HUES6 (cell line): ENCODE measurements at regions not wholly inside any gene's neighbourhood (a gene's known extent, or its start where the extent isn't known, plus 50 kb on each side); places are given as distances from the start of the nearest gene placed in this dataset.

ENCODE experiments used
- H3K27ac ChIP-seq: 2 replicates; pipeline ENCODE4 v1.7.0; 2013; ENCODE audit warnings: low read depth, mild to moderate bottlenecking, low read length, inconsistent platforms
- H3K27me3 ChIP-seq: 2 replicates; pipeline ENCODE4 v1.6.1; 2013; ENCODE audit warnings: low read length; ENCODE audit not compliant: control insufficient read depth, insufficient read depth
- H3K36me3 ChIP-seq: 2 replicates; pipeline ENCODE4 v1.6.1; 2013; ENCODE audit warnings: low read length; ENCODE audit not compliant: control insufficient read depth, insufficient read depth
- H3K4me1 ChIP-seq: 2 replicates; pipeline ENCODE4 v1.6.1; 2013; ENCODE audit warnings: low read length; ENCODE audit not compliant: control insufficient read depth, insufficient read depth
- H3K4me3 ChIP-seq: 2 replicates; pipeline ENCODE4 v1.5.1; 2013; ENCODE audit warnings: low read depth, low read length
- H3K9ac ChIP-seq: one replicate; pipeline ENCODE4 v1.6.1; 2013; ENCODE audit warnings: mild to moderate bottlenecking, low read length
- H3K9me3 ChIP-seq: 2 replicates; pipeline ENCODE4 v1.6.1; 2013; ENCODE audit warnings: low read depth, low read length; ENCODE audit not compliant: control insufficient read depth, insufficient read depth

GRCh38 chr12:115450710-115451109 lies 766.7 kb upstream of the TBX3 start:
- H3K4me1 ChIP-seq: peaks cover 48% of the 10 kb centered on the region
- H3K9ac ChIP-seq: no peak overlapping the region
- no peak overlapping the region for H3K4me3 ChIP-seq

DNA sequence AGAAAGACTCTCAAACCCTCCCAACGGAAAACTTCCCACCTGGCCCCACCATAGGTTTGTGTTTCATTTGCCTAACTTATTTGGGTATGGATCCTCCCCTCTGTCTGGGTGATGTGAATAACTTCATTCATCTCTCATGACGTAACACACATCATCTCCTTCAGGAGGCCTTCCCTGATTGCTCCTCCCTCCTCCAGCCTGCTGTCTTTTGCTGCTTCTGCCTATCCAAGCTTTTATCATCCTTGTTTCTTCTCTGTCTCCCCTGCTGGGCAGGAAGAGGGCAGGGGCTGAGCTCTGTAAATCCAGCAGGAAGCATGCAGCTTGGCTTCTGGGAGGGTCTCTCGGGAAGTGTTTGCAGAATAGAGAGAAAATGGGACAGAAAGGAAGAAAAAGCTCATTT lies 766.0 kb upstream of the TBX3 start:
- no peak overlapping the region for H3K9ac ChIP-seq
- H3K9me3 ChIP-seq: no peaks in the 10 kb centered on the region
- H3K36me3 ChIP-seq: no peaks in the 10 kb centered on the region
- H3K4me1 ChIP-seq: peaks cover 45% of the 10 kb centered on the region
- H3K27ac ChIP-seq: no peak overlapping the region
- peaks cover 18% of the 10 kb centered on the region for H3K27me3 ChIP-seq
- H3K4me3 ChIP-seq: no peak overlapping the region

More at GRCh38 chr12:115450710-115451109, 766.7 kb upstream of the TBX3 start:
- H3K27me3 ChIP-seq: peaks cover 18% of the 10 kb centered on the region
- no peaks in the 10 kb centered on the region for H3K9me3 ChIP-seq
- H3K27ac ChIP-seq: no peak overlapping the region
- H3K36me3 ChIP-seq: no peaks in the 10 kb centered on the region

- Histone ChIP-seq H3K27me3 (peaks cover 18% of the 10 kb centered on the region), H3K9me3 (no peaks in the 10 kb centered on the region), H3K4me3 (no peak overlapping the region), H3K9ac (no peak overlapping the region), H3K36me3 (no peaks in the 10 kb centered on the region), H3K27ac (no peak overlapping the region), H3K4me1 (peaks cover 42% of the 10 kb centered on the region)
Measured at GRCh38 chr12:115449526-115449925, 765.6 kb upstream of the TBX3 start.

GRCh38 chr12:115444346-115444745 lies 760.4 kb upstream of the TBX3 start:
- H3K9me3 ChIP-seq: no peaks in the 10 kb centered on the region
- H3K36me3 ChIP-seq: no peaks in the 10 kb centered on the region
- no peak overlapping the region for H3K4me3 ChIP-seq
- peaks cover 7% of the 10 kb centered on the region for H3K4me1 ChIP-seq
- H3K9ac ChIP-seq: no peak overlapping the region
- H3K27me3 ChIP-seq: peaks cover 4% of the 10 kb centered on the region; the same call in 1 of the 2 replicates
- no peak overlapping the region for H3K27ac ChIP-seq

DNA sequence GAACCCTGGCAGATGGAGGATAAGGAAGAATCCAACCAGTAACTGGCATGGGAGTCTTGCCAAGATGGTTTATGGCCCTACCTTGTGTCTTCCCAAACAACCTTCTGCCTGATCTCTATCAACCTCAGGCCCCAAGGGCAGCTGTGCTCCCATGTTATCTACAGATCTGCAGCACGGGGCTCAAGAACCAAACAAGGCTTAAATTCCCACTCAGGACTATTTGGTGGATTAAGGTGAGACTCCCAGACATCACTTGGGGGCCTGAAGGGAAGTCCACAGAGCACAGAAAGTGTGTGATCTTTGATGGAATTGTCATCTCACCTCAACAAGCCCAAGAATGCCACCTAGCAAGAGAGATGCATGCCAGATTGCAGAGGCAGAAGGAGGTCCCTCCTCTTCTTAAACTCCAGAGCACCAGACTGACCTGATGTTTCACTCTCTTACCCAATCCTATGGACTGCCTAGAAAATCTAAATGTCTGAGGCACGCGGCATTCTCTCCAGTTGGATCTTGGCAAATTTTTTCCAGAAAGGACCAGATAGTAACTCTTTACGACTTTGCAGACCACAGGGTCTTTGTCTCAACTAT lies 759.5 kb upstream of the TBX3 start:
- no peaks in the 10 kb centered on the region for H3K9me3 ChIP-seq
- no peaks in the 10 kb centered on the region for H3K4me1 ChIP-seq
- H3K27me3 ChIP-seq: peaks cover 4% of the 10 kb centered on the region; the same call in 1 of the 2 replicates
- H3K36me3 ChIP-seq: no peaks in the 10 kb centered on the region
- no peak overlapping the region for H3K9ac ChIP-seq
- no peak overlapping the region for H3K27ac ChIP-seq
- no peak overlapping the region for H3K4me3 ChIP-seq

DNA sequence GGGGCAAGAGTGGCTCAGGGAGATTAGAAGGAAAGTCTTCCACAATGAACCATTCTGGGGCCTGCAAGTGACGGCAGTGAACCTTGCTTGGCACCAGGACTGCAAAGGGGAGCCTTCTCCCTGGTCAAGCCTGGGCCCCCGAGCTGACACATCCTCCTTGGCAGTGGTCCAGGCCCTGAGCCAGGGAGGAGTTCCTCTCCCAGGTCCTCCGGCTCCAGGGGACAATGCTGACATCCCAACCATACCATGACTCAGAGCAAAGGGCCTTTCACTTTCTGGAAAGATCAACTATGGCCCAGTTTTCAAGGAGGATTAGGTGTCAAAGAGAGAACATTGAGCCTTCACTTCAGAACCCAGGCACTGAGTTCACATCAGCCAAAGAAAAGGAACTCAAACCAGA lies 756.5 kb upstream of the TBX3 start:
- Histone ChIP-seq H3K9me3 (no peaks in the 10 kb centered on the region), H3K9ac (no peak overlapping the region), H3K4me1 (peaks cover 10% of the 10 kb centered on the region), H3K27me3 (peaks cover 4% of the 10 kb centered on the region; the same call in 1 of the 2 replicates), H3K4me3 (no peak overlapping the region), H3K36me3 (no peaks in the 10 kb centered on the region), H3K27ac (no peak overlapping the region)

DNA sequence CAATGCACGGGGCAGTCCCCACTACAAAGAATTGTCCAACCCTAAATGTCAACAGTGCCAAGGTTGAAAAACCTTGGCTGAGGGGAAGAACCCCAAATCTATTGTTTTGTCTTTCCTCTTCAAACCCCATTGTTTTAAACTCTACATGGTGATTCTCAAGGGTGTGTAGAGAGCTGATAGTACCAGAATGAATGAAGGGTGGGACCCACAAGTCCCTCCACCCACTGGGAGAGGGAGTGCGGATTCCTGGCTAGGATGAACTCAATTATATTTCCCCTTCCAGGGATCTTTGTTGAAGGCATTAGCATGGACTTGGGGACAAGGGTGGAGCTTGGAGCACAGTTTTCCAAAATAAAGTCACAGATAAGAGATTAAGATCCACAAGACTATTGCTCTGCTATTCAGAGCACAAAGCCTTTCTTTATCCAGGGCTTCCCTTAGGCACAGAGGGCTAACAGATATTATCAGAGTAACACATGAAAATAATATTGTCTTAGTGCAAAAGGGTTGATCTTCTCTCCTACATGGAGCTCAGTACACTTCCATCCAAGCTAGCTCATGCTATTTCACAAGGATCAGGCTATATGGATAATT lies 755.1 kb upstream of the TBX3 start:
- Histone ChIP-seq H3K9ac (no peak overlapping the region), H3K36me3 (no peaks in the 10 kb centered on the region), H3K4me1 (peaks cover 10% of the 10 kb centered on the region), H3K4me3 (no peak overlapping the region), H3K27ac (no peak overlapping the region), H3K9me3 (no peaks in the 10 kb centered on the region), H3K27me3 (peaks cover 4% of the 10 kb centered on the region; the same call in 1 of the 2 replicates)

- H3K36me3 ChIP-seq: no peaks in the 10 kb centered on the region
- H3K9ac ChIP-seq: no peak overlapping the region
- no peak overlapping the region for H3K27ac ChIP-seq
- peaks cover 4% of the 10 kb centered on the region; the same call in 1 of the 2 replicates for H3K27me3 ChIP-seq
- H3K4me3 ChIP-seq: no peak overlapping the region
- H3K9me3 ChIP-seq: no peaks in the 10 kb centered on the region
- peaks cover 11% of the 10 kb centered on the region for H3K4me1 ChIP-seq
Measured at GRCh38 chr12:115438314-115438713, 754.3 kb upstream of the TBX3 start.

GRCh38 chr12:115437061-115437567 lies 753.1 kb upstream of the TBX3 start:
- Histone ChIP-seq H3K36me3 (no peaks in the 10 kb centered on the region), H3K9me3 (no peaks in the 10 kb centered on the region), H3K4me1 (peaks cover 15% of the 10 kb centered on the region), H3K4me3 (no peak overlapping the region), H3K27me3 (no peaks in the 10 kb centered on the region), H3K9ac (no peak overlapping the region), H3K27ac (no peak overlapping the region)

DNA sequence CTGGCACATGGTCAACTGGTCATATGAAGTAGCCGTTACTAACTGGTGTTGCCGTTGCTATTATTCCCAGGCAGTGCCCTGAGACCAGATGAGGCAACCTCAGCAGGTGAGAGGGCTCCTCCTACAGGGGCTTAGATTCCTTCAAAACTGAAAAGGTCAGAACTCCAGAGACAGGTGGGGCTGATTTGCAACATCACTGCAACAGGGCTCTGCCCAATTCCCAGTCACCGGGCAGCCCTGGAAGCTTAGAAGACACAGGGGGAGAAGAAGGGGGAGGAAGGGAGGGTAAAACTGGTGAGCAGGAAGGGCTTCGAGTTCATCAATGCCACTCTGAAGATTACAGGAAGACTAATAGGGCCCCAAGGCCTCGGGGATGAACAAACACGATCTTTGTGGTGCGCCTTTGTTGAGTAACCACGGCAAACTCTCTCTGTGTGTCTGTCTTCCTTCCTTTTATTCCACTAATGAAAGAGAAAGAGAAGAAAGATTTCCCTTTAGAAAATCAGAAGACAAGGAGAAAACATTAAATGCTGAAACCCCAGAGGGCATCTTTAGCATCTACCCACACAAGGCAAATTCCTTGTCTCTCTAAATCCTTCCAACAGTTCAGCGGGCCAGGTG lies 749.1 kb upstream of the TBX3 start:
- Histone ChIP-seq H3K27ac (no peak overlapping the region), H3K4me1 (peaks cover 15% of the 10 kb centered on the region), H3K27me3 (no peaks in the 10 kb centered on the region), H3K4me3 (no peak overlapping the region), H3K9me3 (no peaks in the 10 kb centered on the region), H3K9ac (no peak overlapping the region), H3K36me3 (no peaks in the 10 kb centered on the region)

GRCh38 chr12:115430636-115431035 lies 746.7 kb upstream of the TBX3 start:
- H3K27me3 ChIP-seq: no peaks in the 10 kb centered on the region
- H3K27ac ChIP-seq: no peak overlapping the region
- no peaks in the 10 kb centered on the region for H3K9me3 ChIP-seq
- H3K4me3 ChIP-seq: no peak overlapping the region
- no peaks in the 10 kb centered on the region for H3K36me3 ChIP-seq
- no peak overlapping the region for H3K9ac ChIP-seq
- H3K4me1 ChIP-seq: peaks cover 5% of the 10 kb centered on the region; the same call in 1 of the 2 replicates
